Aorta (tissue), 5 donors: ENCODE measurements at regions not wholly inside any gene's neighbourhood (a gene's known extent, or its start where the extent isn't known, plus 50 kb on each side); places are given as distances from the start of the nearest gene placed in this dataset.

Source experiments
- ATAC-seq: fragments of 200-7000 bp; cut with Tn5 transposase; one replicate; pipeline ENCODE4 v1.9.1; 2022; ENCODE audit warnings: moderate library complexity; ENCODE audit not compliant: low FRiP score
- DNase-seq, 2 donors: peaks; one replicate each; pipeline ENCODE4 v3.0.0-alpha.2; 2020
- H3K27ac ChIP-seq, 2 donors: one replicate each; pipeline ENCODE4 v1.5.1; 2013; ENCODE audit warnings: low read length in 2 of 2, mild to moderate bottlenecking in 2 of 2, moderate library complexity in 2 of 2, control low read depth in 1 of 2, inconsistent platforms in 1 of 2, low read depth in 1 of 2
- H3K27me3 ChIP-seq, 2 donors: one replicate each; pipeline ENCODE4 v1.6.1; 2013; ENCODE audit warnings: control low read depth in 1 of 2, low read length in 1 of 2, mild to moderate bottlenecking in 1 of 2, moderate library complexity in 1 of 2; ENCODE audit not compliant: insufficient read depth in 2 of 2, control insufficient read depth in 1 of 2
- H3K36me3 ChIP-seq, 2 donors: one replicate each; pipeline ENCODE4 v1.6.1; 2013; ENCODE audit warnings: control low read depth in 1 of 2, low read length in 1 of 2, mild to moderate bottlenecking in 1 of 2; ENCODE audit not compliant: insufficient read depth in 2 of 2, control insufficient read depth in 1 of 2
- H3K4me1 ChIP-seq, 2 donors: one replicate each; pipeline ENCODE4 v1.6.1; 2013; ENCODE audit warnings: low read length in 2 of 2, control low read depth in 1 of 2, mild to moderate bottlenecking in 1 of 2, moderate library complexity in 1 of 2; ENCODE audit not compliant: insufficient read depth in 2 of 2, control insufficient read depth in 1 of 2
- H3K4me3 ChIP-seq, 2 donors: one replicate each; pipeline ENCODE4 v1.5.1; 2013; ENCODE audit warnings: low read length in 2 of 2, control low read depth in 1 of 2, mild to moderate bottlenecking in 1 of 2
- H3K9me3 ChIP-seq: one replicate; pipeline ENCODE4 v1.6.1; 2013; ENCODE audit warnings: mild to moderate bottlenecking, low read length; ENCODE audit not compliant: control insufficient read depth
- WGBS, 2 donors: extraction: QIAGEN DNeasy Blood & Tissue Kit; methylation state at CpG; one replicate each; pipeline ENCODE4 v1.1.7; 2013; 5-methylcytosine and 5-hydroxymethylcytosine counted together
- intact Hi-C, 2 donors: fragments of 100-400 bp; cut with DNase I; formaldehyde crosslinking; loops; one replicate each; pipeline versions ENCODE4 v1.14.2 to v1.15.0; 2022
- donor health status: healthy with polysubstance abuse.
- donor health status: Bipolar disorder and iron deficiency.
- donor health status: DM: no; HTN: no; CAD: no.
- donor health status: DM: no; HTN: no; CAD: no.
- donor health status: DM: yes; HTN: yes; CAD: no.

DNA sequence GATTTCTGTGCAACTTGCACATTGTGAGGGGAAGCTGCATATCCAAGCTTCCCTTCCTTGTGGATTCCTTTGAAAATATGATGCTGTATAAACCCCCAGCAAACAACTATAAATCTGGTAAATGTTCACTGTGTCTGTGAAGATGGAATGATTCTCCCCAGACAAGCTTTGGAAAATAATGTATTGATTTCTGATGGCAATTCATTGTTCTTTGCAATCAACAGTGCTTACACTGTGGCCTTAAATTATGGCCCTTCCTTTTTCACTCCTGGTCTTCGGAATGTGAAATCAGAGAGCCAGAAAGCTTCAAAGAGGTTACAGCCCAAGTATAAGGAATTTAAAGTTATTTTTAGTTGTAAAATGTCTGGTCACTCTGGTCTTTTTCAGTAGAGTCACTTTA lies 308.8 kb downstream of the CBLN4 start:
- Histone ChIP-seq H3K27ac (no peak overlapping the region), H3K4me3 (no peak overlapping the region), H3K36me3 (no peaks in the 10 kb centered on the region), H3K9me3 (no peaks in the 10 kb centered on the region), H3K27me3 (no peaks in the 10 kb centered on the region), H3K4me1 (no peaks in the 10 kb centered on the region)
- no peak for DNase-seq
- intact Hi-C loops = no loop called here
- 10 to 23% methylated on average over 1 of the region's 1 CpG for WGBS, 2 donors
- no peak for ATAC-seq

DNA sequence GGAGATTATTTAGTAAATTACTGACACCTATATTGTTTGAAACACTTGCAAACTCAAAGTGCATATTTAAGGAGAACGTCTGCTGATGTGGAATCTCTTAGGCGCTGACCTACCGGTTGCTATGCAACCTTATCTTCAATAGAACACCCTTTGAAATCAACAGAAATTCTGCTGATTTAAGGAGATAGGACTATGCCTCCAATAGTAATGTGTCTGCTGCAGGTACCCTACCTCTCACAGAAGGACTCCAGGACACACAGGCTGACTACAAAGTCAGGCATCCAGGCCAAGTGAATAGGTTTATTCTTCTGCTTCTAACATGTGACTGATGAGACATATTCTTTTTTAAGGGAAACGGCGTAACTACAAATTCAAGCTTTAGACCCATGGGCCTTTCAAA lies 311.7 kb downstream of the CBLN4 start:
- H3K9me3 ChIP-seq = no peaks in the 10 kb centered on the region
- no peaks in the 10 kb centered on the region for H3K27me3 ChIP-seq
- no peak overlapping the region for H3K27ac ChIP-seq
- no peaks in the 10 kb centered on the region for H3K4me1 ChIP-seq
- no peaks in the 10 kb centered on the region for H3K36me3 ChIP-seq
- no peak for DNase-seq
- ATAC-seq = no peak
- WGBS, 2 donors = 62 to 69% methylated on average over 5 of the region's 5 CpGs
- intact Hi-C loops = no loop called here
- H3K4me3 ChIP-seq = no peak overlapping the region

DNA sequence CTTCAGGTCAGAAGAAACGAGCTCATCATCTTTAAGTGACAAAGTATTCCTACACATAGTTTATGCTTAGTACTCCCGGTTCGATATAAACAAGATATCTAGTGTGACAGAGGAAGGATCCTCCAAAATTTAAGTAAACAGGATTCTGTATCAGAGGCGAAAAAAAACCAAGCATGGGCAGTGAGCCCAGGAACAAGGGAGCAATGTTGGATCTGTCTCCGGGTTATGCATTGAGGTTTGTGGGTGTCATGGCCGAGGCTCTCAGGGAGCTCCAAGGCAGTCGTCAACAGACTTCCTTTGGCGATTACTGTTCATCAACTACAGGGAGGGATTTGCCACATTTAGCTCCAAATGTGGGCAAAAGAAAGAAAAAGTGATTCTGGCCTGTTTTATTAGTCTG lies 319.5 kb downstream of the CBLN4 start:
- no peak for DNase-seq
- no peak for ATAC-seq
- Histone ChIP-seq H3K27me3 (no peaks in the 10 kb centered on the region), H3K4me3 (no peak overlapping the region), H3K36me3 (no peaks in the 10 kb centered on the region), H3K9me3 (no peaks in the 10 kb centered on the region), H3K27ac (no peak overlapping the region), H3K4me1 (no peaks in the 10 kb centered on the region)
- intact Hi-C loops = no loop called here
- WGBS, 2 donors = 84 to 86% methylated on average over 8 of the region's 8 CpGs

DNA sequence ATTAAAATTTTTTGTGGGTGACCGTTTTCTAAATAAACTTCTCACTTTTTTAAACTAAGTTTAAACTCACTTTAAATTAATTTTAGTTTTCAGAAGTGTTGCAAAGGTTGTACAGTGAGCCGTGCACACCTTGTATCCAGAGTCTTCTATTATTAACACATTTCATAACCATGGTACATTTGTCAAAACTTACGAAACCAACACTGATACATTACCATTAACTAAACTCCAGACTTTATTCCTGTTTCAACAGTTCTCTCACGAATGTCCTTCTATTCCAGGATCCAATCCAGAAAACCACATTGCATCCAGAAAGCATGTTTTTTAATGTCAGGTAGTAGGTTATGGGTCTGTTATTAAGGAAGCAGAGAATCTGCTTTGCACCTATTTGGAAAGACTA lies 319.9 kb downstream of the CBLN4 start:
- Histone ChIP-seq H3K27ac (no peak overlapping the region), H3K4me1 (no peaks in the 10 kb centered on the region), H3K27me3 (no peaks in the 10 kb centered on the region), H3K4me3 (no peak overlapping the region), H3K9me3 (no peaks in the 10 kb centered on the region), H3K36me3 (no peaks in the 10 kb centered on the region)
- intact Hi-C loops = no loop called here
- DNase-seq (no peak), ATAC-seq (no peak)
- WGBS, 2 donors = 57 to 67% methylated on average over 4 of the region's 4 CpGs

DNA sequence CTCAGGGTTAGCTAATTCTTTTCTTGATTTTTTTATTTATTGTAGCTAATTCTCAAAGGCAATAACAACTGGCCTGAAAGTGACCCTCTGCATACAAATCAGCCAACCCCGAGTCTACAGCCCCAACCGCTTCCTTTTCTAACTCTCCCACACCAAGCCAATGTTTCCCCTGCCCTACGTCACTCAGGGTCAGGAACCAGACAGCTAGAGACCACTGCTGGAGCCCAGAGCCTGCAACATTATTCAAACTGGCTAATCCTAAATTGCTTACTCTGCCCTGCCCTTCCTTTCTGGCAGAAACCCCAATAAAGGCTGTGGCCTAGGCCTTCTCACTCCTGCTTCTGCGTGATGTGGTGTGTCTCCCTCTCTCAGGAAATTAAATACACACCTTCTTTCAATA lies 320.7 kb downstream of the CBLN4 start:
- Histone ChIP-seq H3K27ac (no peak overlapping the region), H3K9me3 (no peaks in the 10 kb centered on the region), H3K4me3 (no peak overlapping the region), H3K36me3 (no peaks in the 10 kb centered on the region), H3K27me3 (no peaks in the 10 kb centered on the region), H3K4me1 (no peaks in the 10 kb centered on the region)
- ATAC-seq (no peak), DNase-seq (no peak)
- intact Hi-C loops = no loop called here
- WGBS, 2 donors = 83 to 89% methylated on average over 4 of the region's 4 CpGs

DNA sequence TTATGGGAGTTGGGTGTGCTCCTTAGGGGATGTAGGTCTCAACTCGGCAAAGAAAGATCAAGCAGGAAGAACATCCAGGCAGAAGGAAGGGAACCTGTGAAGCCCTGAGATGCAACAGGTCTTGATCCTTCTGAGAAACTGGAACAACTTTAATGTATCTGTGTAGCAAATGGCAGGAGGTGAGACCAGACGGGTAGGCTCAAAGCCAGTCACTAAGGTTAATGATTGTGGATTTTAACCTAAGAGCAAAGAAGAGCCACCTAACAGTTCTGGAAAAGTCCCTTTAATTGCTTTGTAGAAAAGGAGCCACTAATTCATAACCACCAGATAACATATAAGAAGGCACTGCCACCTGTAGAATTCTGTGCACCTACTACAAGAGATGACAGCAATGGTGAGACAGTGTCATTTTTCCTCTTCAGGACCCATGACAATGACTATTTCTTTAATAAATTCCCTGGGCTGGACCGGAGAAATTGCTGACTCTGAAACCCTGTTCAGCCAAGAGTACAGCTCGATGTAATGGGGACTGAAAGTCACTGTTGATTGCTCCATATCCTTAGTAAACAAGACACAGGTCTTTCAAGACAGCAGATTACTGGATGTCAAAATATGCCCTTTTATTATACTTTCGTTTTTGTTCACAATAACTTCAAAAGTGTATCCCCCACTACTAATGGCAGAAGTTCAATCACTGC lies 326.2 kb downstream of the CBLN4 start:
- no peaks in the 10 kb centered on the region for H3K36me3 ChIP-seq
- no peaks in the 10 kb centered on the region for H3K4me1 ChIP-seq
- H3K9me3 ChIP-seq = no peaks in the 10 kb centered on the region
- no peak overlapping the region for H3K4me3 ChIP-seq
- WGBS, 2 donors = 88 to 90% methylated on average over 5 of the region's 5 CpGs
- H3K27ac ChIP-seq = no peak overlapping the region
- ATAC-seq = no peak
- intact Hi-C loops = no loop called here
- no peak for DNase-seq
- H3K27me3 ChIP-seq = no peaks in the 10 kb centered on the region

DNA sequence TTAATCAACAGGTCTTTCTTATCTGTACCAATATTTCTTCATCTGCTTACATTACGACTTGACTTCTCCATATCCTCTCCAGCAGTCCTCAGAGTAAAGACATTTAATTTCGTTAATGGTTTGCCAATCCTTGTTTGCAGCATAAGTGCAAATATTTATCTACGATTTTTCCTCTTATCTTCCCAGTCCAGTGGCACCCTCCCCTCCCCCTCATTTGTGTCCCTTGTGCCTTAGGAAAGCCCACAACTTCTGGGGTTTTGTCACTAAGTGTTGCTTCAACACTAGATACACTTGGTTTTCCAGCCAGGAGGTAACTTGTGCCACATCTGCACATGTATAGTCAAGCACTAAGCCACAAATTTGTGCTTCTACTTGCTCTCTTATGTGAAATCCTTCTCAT lies 327.2 kb downstream of the CBLN4 start:
- no peaks in the 10 kb centered on the region for H3K9me3 ChIP-seq
- no peaks in the 10 kb centered on the region for H3K4me1 ChIP-seq
- DNase-seq (no peak), ATAC-seq (no peak)
- H3K4me3 ChIP-seq = no peak overlapping the region
- WGBS, 2 donors = 55 to 58% methylated on average over 3 of the region's 3 CpGs
- H3K27ac ChIP-seq = no peak overlapping the region
- H3K36me3 ChIP-seq = no peaks in the 10 kb centered on the region
- H3K27me3 ChIP-seq = no peaks in the 10 kb centered on the region
- intact Hi-C loops = no loop called here

DNA sequence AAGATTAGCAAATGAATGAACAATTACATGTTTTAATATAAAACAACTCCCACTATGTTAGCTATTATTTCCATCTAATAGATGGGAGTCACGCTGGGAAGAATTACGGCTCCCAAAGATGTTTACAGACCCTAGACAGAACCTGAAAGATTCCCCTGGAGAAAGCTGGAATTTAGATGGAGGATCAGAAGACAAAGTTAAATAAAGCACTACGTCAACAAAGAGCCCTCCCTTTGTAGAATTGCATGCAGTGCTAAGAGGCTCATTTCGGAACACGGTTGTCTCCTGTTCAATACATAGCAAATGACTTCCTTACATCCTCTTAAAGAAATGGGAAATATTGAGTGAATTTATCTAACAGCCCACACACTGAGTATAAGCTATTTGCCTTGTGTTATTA lies 328.3 kb downstream of the CBLN4 start:
- Histone ChIP-seq H3K4me3 (no peak overlapping the region), H3K4me1 (no peaks in the 10 kb centered on the region), H3K36me3 (no peaks in the 10 kb centered on the region), H3K27me3 (no peaks in the 10 kb centered on the region), H3K9me3 (no peaks in the 10 kb centered on the region), H3K27ac (no peak overlapping the region)
- ATAC-seq (no peak), DNase-seq (no peak)
- intact Hi-C loops = no loop called here
- 63 to 75% methylated on average over 5 of the region's 5 CpGs for WGBS, 2 donors

DNA sequence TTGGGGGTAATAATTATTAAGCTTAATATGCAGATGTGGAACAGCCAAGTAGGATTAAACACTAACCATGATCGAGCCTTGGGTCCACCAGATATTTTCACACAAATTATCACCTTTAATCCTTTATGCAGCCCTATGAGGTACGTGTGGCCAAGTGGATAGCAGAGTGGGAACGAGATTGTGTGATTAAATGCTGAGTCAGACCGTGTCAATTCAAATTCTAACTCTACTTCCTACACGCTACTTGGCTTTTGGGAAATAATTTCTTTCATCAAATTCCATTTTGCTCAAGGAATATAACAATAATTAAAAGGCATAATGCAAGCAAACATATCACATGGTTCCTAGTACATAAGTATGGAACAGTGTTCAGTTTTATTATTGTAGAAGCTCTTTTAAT lies 329.2 kb downstream of the CBLN4 start:
- Histone ChIP-seq H3K27ac (no peak overlapping the region), H3K4me1 (no peaks in the 10 kb centered on the region), H3K4me3 (no peak overlapping the region), H3K36me3 (no peaks in the 10 kb centered on the region), H3K27me3 (no peaks in the 10 kb centered on the region), H3K9me3 (no peaks in the 10 kb centered on the region)
- DNase-seq (no peak), ATAC-seq (no peak)
- WGBS, 2 donors = 85 to 89% methylated on average over 5 of the region's 5 CpGs
- intact Hi-C loops = no loop called here
